ENCODE measurements at regions not wholly inside any gene's neighbourhood (a gene's known extent, or its start where the extent isn't known, plus 50 kb on each side); places are given as distances from the start of the nearest gene placed in this dataset.

- TF ChIP-seq CTCF (IDR thresholded peaks at IDR 0.05): no peak
- no peak for TF ChIP-seq EP300 (IDR thresholded peaks at IDR 0.05)
- TF ChIP-seq POLR2AphosphoS5 (IDR thresholded peaks at IDR 0.05): no peak
- TF ChIP-seq POLR2A (IDR thresholded peaks at IDR 0.05; ENCODE audit: low read depth): no peak
These were observed 96.9 kb upstream of the KLF4 start for GRCh38 chr9:107586493-107586892.
